Progenitor cell of endocrine pancreas (in vitro differentiated cells): ENCODE measurements at regions not wholly inside any gene's neighbourhood (a gene's known extent, or its start where the extent isn't known, plus 50 kb on each side); places are given as distances from the start of the nearest gene placed in this dataset.

Experiments
- DNase-seq: peaks from one replicate; pipeline ENCODE4 v3.0.0; 2021; ENCODE audit warnings: low spot score; ENCODE audit not compliant: unreplicated experiment
- H3K27ac Mint-ChIP-seq: 2 replicates; pipeline ENCODE4 v1.8.0; 2021; ENCODE audit warnings: mild to moderate bottlenecking, moderate library complexity, mixed read lengths
- H3K27me3 Mint-ChIP-seq: 2 replicates; pipeline ENCODE4 v1.8.0; 2021; ENCODE audit warnings: mixed read lengths
- H3K36me3 Mint-ChIP-seq: 2 replicates; pipeline ENCODE4 v1.8.0; 2022; ENCODE audit warnings: mixed read lengths; ENCODE audit not compliant: insufficient read depth
- H3K4me1 Mint-ChIP-seq: 2 replicates; pipeline ENCODE4 v1.8.0; 2021; ENCODE audit warnings: low read depth, mixed read lengths
- H3K4me3 Mint-ChIP-seq: 2 replicates; pipeline ENCODE4 v1.8.0; 2021; ENCODE audit warnings: low read depth, mild to moderate bottlenecking, moderate library complexity, mixed read lengths
- H3K9me3 Mint-ChIP-seq: 2 replicates; pipeline ENCODE4 v1.8.0; 2021; ENCODE audit warnings: low read depth, mixed read lengths
- CTCF ChIP-seq: fragments of 200-600 bp; sonication (generic); IDR thresholded peaks from one replicate; pipeline ENCODE4 v1.5.0; 2021; ENCODE audit warnings: antibody characterized with exemption, mild to moderate bottlenecking; ENCODE audit not compliant: unreplicated experiment

DNA sequence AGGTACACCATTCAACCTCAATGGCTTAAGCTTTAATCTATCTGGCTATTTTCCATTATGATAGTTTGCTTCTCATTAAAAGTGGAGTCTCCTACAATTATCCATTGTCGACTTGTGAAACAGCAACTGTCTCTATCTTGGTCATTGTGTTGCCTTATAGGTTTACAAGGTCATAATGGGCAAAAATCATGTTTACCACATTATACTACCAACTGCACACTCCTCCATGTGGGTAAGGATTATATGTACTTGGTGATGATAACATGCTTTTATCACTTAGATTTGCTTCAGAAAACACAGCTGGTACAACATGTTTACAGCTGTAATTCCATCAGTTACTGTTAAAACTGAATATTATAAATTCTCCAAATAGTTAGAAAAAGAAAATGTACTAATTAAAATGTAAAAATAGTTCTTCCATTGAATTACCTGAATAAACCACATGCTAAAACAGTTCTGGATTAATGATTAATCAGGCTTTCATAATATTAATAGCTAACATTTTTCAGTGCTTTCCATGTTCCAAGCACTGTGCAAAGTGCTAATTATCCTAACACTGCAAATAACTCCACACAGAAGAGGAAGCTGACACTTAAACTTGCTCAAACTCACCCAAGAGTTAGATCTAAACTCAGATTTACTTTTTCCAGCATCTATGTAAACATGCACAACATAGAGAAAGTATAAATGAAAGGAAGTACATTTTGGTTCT is 96.7 kb downstream of the OGFRL1 start:
- DNase-seq, result no peak
- Mint-ChIP-seq H3K9me3 (no peaks in the 10 kb centered on the region), H3K36me3 (no peaks in the 10 kb centered on the region), H3K4me3 (no peak overlapping the region), H3K27ac (no peak overlapping the region), H3K4me1 (peaks cover 4% of the 10 kb centered on the region), H3K27me3 (no peaks in the 10 kb centered on the region)
- TF ChIP-seq CTCF, result no peak

GRCh38 chr6:71386215-71386614 is 97.6 kb downstream of the OGFRL1 start:
- Mint-ChIP-seq H3K36me3 (peaks cover 2% of the 10 kb centered on the region), H3K27me3 (no peaks in the 10 kb centered on the region)
- TF ChIP-seq CTCF, result no peak

GRCh38 chr6:71387179-71387578 is 98.6 kb downstream of the OGFRL1 start:
- H3K9me3 Mint-ChIP-seq, result no peaks in the 10 kb centered on the region

More at GRCh38 chr6:71386215-71386614, 97.6 kb downstream of the OGFRL1 start:
- Mint-ChIP-seq H3K9me3 (no peaks in the 10 kb centered on the region), H3K4me1 (peaks cover 6% of the 10 kb centered on the region), H3K4me3 (no peak overlapping the region), H3K27ac (no peak overlapping the region)
- DNase-seq, result no peak

DNA sequence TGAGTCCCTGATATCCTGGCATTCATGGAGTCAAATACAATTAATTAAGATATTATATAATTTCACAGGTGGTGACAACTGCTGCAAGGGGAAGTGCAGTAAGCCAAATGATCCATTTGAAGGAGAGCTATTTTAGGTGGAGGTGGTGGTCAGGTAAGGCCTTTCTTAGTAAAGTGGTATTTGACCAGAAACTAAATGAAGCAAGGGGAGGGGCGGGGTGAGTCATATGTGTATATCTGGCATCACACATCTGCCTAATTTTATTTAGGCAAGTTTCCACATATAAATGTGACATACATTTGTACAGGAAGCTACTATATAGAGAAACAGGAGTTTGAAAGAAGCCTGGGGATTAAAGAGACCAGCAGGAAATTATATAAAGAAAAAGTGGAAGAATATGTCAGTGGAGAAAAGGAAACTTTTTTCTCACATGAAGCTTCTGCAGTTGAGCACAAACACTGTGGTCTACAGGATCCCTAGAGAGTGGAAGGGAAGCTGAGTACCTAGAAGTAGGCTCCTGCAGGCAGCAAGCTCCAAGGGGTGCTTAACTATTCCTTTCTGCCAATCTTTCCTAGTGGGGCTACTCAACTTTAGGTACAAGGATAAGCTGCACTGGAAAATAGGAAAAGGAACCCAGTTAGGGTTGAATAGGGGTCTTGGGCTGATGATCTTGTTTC is 99.6 kb downstream of the OGFRL1 start:
- Mint-ChIP-seq H3K4me3 (no peak overlapping the region), H3K4me1 (peaks cover 7% of the 10 kb centered on the region), H3K36me3 (peaks cover 7% of the 10 kb centered on the region), H3K9me3 (no peaks in the 10 kb centered on the region), H3K27me3 (no peaks in the 10 kb centered on the region), H3K27ac (no peak overlapping the region)
- no peak for DNase-seq
- TF ChIP-seq CTCF, result no peak

More at GRCh38 chr6:71387179-71387578, 98.6 kb downstream of the OGFRL1 start:
- no peak for DNase-seq
- Mint-ChIP-seq H3K27ac (no peak overlapping the region), H3K4me1 (peaks cover 7% of the 10 kb centered on the region), H3K27me3 (no peaks in the 10 kb centered on the region), H3K36me3 (peaks cover 6% of the 10 kb centered on the region), H3K4me3 (no peak overlapping the region)
- TF ChIP-seq CTCF, result no peak

- H3K4me3 Mint-ChIP-seq, result no peak overlapping the region
- H3K9me3 Mint-ChIP-seq, result no peaks in the 10 kb centered on the region
- H3K27ac Mint-ChIP-seq, result peak overlapping the region; percentile 17
- peaks cover 7% of the 10 kb centered on the region for H3K36me3 Mint-ChIP-seq
- TF ChIP-seq CTCF, result no peak
- peaks cover 7% of the 10 kb centered on the region for H3K4me1 Mint-ChIP-seq
- H3K27me3 Mint-ChIP-seq, result no peaks in the 10 kb centered on the region
- DNase-seq, result no peak
These were observed 100.4 kb downstream of the OGFRL1 start for GRCh38 chr6:71388856-71389527.
